Skeletal muscle cell (primary cell): ENCODE measurements at regions not wholly inside any gene's neighbourhood (a gene's known extent, or its start where the extent isn't known, plus 50 kb on each side); places are given as distances from the start of the nearest gene placed in this dataset.
"Not testable (repeated sequence)": the region's sequence is repeated elsewhere in the genome, so short reads cannot be mapped to it uniquely, and the experiment has no call there.

ENCODE experiments used
- DNase-seq: peaks from one replicate; pipeline ENCODE4 v3.0.0-alpha.2; 2010; ENCODE audit warnings: low read depth
- H3K4me3 ChIP-seq: 2 replicates; pipeline ENCODE4 v1.5.1; 2011; ENCODE audit warnings: low read depth, mild to moderate bottlenecking, control low read depth, low read length, moderate library complexity

- no peak for DNase-seq
Observed at GRCh38 chr9:86488794-86489193, 134.6 kb upstream of the TUT7 start.

DNA sequence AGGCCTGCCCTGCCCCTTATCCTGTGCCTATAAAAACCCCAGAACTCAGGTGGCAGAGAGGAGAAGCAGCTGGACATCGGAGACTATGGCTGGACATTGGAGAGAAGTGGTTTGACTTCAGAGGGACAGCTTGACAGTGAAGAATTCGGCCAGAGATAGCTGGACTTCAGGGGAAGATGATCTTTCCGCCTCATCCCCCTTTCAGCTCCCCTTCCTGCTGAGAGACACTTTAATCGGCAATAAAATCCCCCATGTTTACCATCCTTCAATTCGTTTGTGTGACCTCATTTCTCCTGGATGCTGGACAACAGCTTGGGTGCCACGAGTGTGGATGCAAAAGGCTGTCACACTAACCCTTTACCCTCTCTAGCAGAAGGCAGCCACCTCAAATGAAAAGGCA is 134.1 kb upstream of the TUT7 start:
- H3K4me3 ChIP-seq, result no peak overlapping the region
- DNase-seq, result no peak

More at GRCh38 chr9:86488794-86489193, 134.6 kb upstream of the TUT7 start:
- H3K4me3 ChIP-seq, result no peak overlapping the region

DNA sequence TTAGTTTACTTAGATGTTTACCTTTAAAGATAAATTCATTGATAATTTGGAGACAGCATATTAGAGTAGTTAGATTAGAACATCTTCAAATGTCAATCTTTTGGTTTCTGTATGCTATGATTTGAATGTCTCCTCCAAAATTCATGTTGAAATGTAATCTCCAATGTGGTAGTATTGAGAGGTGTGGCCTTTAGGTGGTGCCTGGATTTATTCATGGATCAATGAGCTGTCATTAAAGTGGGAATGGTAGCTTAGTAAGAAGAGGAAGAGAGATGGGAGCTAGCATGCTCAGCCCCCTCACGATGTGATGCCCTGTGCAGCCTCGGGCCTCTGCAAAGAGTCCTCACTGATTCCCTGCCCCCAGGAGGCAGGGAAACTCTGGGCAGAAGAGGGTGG is 133.6 kb upstream of the TUT7 start:
- no peak overlapping the region for H3K4me3 ChIP-seq
- no peak for DNase-seq

- H3K4me3 ChIP-seq, result no peak overlapping the region
- peak; percentile 23 for DNase-seq
Observed at GRCh38 chr9:86486891-86487837, 133.0 kb upstream of the TUT7 start.

DNA sequence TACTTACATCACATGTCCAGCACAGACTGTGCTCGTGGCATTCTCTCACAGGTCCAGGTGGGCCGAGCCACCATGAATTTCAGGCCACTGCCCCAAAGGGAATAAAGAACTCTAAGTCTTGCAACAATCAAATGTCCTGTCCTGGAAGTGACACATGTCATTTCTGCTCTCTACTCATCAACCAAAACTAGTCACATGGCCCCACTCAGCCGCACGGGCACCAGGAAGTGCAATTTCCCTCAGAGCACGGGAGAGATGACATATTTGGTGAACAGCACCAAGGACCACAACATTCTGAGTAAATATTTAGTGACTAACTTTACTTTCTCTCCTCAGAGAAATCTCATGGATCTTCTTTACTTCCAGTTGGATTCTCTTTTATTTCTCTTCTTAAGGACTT is 131.1 kb upstream of the TUT7 start:
- H3K4me3 ChIP-seq, result no peak overlapping the region
- no peak for DNase-seq

- H3K4me3 ChIP-seq, result no peak overlapping the region
- DNase-seq, result no peak
Observed at GRCh38 chr9:86483496-86483895, 129.3 kb upstream of the TUT7 start.

DNA sequence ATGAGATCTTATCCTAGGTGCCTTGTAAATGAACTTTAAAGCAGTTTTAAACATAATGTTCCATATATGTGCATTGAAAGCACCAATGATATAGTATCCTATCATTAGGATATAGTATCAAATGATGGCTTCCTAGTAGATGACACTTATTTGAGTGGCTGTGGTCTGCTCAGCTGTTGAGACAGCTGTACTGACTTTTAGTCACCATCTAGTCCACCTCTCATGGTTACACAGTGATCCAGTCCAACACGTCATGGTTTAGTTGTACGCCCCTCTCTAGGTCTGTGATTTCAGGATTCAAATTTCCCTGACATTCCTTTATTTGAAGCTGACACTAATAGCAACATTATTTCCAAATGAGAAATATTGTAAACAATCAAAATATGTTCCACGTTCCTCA is 127.3 kb upstream of the TUT7 start:
- DNase-seq, result no peak
- H3K4me3 ChIP-seq, result no peak overlapping the region

GRCh38 chr9:86475255-86475654 is 121.0 kb upstream of the TUT7 start:
- H3K4me3 ChIP-seq, DNase-seq: not testable (repeated sequence)

- no peak overlapping the region for H3K4me3 ChIP-seq
- DNase-seq, result no peak
Observed at GRCh38 chr9:86471171-86471815, 117.1 kb upstream of the TUT7 start.

DNA sequence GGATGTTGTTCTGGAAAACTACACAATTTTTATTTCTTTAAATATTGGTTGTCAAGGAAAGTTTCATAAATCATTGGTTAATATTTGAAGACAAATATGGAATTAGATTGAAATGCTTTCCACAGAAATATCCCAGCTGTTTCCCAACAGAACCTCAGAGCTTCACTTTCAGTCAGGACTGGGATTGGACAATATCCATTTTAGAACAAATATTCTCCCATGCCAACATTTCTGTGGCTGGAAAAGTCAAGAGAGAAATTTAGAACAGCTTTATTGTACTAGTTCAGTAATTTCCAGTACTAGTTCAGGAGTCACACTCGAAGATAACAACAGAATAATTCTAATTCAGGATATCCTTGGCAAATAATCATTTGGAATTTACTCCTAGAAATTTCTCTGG is 116.1 kb upstream of the TUT7 start:
- no peak for DNase-seq
- H3K4me3 ChIP-seq, result no peak overlapping the region

GRCh38 chr9:86469476-86470250 is 115.5 kb upstream of the TUT7 start:
- H3K4me3 ChIP-seq, result no peak overlapping the region
- DNase-seq, result no peak

DNA sequence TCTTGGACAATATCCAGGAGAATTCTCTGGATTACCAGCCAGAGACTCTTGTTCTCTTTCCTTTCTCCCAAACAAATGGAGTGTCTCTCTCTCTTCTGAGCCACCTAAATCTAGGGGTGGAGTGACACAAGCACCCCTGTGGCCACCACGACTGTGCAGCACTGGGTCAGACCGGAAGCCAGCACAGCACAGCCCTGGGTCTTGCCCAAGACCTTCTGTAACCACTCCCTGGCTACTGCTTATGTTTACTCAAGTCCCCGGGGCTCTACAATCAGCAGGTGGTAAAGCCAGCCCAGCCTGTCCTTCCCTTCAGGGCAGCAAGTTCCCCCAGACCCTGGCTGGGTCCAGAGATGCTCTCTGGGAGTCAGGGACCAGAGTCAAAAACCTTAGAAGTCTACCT is 110.0 kb upstream of the TUT7 start:
- H3K4me3 ChIP-seq, result no peak overlapping the region
- DNase-seq, result no peak

DNA sequence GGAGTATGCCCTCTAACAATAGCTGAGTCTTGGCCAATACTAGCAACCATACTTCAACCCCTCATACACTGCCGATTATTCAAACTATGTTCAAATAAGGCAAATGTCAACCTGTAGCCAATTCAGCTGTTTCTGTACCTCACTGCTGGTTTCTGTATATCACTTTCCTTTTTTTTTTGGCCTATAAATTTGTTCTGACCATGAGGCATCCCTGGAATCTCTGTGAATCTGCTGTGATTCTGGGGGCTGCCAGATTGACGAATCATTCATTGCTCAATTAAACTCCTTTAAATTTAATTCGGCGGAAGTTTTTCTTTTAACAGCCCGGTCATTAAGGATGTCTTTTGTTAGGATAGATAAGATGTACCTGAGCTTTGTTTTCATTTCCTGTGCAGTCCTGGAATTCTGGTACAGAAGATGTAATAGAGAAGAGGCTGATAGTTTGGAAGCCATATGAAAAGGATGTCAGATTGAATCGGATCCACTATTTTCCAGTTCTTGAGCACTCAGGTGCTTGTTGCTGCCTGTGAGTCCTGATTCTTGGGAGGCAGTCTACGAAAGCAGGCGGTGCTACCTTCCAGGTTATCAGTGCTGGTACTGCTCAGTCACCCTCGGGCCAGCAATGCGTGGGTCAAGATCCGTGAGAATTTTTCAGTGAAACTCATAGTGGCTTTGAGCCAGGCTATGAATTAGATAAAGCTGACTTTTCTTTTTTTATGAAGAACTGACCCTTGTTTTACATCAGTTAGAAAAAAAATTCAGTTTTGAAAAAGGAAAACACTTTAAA is 106.2 kb upstream of the TUT7 start:
- no peak overlapping the region for H3K4me3 ChIP-seq

DNA sequence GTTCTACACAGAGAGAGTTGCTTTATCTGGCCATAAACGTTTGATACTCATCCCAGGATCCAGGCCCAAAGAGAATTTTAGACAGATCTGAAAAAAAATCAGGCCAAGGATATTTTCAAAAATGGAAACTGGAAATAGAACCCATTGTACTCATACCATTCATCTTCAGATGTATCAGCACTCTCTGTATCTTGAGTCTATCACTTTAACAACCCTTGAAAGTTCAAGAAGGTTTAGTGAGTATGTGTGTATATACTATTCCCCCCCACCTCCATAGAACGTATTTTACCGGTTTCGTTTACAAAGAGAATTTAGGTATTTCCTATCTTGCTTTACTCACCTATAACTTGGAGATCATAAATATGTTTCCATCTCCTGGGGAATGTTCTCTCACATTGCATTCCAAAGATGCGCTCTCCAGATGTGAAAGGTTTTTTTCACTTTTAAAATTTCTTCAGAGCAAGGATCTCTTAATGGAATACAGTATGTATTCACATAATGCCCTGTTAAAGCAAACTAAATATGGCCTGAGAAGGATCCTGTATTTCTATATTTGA is 105.5 kb upstream of the TUT7 start:
- no peak overlapping the region for H3K4me3 ChIP-seq
- DNase-seq, result no peak

More for the DNA sequence above, 106.2 kb upstream of the TUT7 start:
- peak; percentile 17 for DNase-seq

- no peak for DNase-seq
- H3K4me3 ChIP-seq, result no peak overlapping the region
Observed at GRCh38 chr9:86459191-86459590, 105.0 kb upstream of the TUT7 start.

GRCh38 chr9:86458191-86458855 is 104.1 kb upstream of the TUT7 start:
- DNase-seq, result no peak
- no peak overlapping the region for H3K4me3 ChIP-seq

DNA sequence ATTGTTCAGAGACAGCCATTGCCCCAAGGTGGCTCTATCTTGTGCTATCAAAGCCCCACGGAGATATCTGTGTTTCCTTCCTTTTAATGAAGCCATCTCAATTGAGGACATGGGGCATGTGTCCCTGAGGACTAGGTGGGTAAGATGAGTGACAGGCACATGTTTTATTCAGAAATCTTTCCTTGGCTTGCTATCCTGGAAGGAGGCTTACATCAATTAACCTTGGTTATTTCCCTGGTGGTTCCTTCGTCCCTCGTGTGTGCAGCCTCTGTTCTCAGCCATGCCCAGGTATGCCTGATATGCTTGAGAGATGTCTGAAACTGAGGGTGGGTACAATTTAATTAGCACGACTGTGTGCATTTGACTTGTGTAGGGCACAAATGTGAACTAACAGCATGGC is 102.2 kb upstream of the TUT7 start:
- no peak for DNase-seq
- no peak overlapping the region for H3K4me3 ChIP-seq

DNA sequence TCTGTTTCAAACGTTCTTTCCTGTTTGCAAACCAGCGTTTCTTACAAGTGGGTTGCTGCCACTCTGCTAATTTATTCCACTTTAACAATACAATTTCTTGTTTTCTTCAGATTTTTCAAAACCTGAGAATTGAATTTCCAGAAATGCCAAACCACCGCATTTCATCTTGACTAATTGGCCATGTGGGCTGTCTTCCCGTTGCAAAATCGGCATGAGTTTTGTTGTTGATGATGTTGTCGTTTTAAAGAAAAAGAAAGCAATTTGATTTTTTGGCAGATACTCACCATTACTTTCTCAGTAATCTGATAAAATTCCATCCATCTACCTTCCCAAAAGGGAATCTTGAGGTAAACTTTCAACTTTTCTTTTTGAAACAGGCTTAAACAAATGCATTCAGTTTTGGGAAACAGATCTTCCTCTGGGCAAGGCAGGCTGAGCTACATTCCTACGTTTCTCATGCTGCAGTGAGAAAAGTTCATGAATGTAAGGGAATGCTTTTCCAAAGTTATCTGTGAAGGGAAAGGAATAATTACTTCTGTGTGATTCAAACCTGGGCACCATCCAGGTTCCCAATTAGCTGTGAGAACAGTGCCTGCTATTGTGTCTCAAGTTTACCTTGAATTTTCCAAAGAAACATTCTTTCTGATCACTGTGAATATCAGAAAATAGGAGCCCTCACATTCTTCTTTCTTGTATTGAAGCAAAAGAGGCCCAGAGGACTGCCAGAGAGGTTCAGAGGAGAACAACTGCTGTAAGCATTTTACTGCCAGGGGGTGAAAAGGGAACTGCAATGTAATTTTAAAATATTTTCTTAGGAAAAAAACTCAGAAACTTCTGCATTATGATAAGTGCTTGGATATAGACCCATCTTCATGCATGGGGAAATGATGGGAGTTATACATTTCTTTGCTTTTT is 100.7 kb upstream of the TUT7 start:
- no peak for DNase-seq
- H3K4me3 ChIP-seq, result no peak overlapping the region
